ENCODE measurements at regions not wholly inside any gene's neighbourhood (a gene's known extent, or its start where the extent isn't known, plus 50 kb on each side); places are given as distances from the start of the nearest gene placed in this dataset.
"Not testable (repeated sequence)": the region's sequence is repeated elsewhere in the genome, so short reads cannot be mapped to it uniquely, and the experiment has no call there.

DNA sequence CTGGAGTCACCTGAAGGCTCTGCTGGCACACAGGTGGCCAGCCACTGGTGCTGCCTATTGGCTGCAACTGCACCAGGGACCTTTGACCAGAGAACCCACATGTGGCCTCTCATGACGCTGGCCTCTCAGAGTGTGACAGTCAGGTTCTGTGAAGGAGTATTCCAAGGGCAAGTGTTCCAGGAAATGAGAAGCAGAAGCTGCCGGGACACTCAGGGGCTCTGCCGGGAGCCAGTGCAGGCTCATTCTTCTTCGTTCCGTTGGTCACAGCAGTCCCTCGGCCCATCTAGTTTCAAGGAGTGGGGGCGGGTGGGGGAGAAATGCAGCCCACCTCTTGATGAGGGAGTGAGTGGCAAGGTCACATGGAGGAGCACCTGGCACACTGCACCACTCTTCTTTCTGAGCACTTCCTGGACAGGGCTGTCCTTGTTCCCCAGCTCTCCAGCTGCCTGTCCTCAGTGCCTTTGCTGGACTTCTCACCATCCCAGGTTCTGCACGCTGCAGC is 237.5 kb downstream of the GADD45G start:
- DNase-seq (ENCODE audit: low read depth) = no peak

DNA sequence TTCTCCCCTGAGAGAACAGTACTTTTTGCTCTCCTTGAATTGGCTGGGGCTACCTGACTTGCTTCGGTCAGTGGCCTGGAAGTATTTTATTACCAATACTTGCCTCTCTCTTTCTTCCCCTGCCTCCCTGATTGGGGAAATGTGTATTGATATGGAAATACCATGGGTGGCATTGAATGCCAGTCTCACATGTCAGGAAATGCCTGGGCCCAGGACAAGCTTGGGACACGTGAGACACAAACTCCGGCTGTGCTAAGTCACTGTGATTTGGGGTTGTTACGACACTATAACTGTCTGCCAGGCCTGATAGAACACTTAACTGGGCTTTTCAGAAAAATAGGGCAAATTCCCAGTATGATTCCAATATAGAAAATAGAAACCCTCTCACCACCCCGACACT is 238.3 kb downstream of the GADD45G start:
- DNase-seq (ENCODE audit: low read depth) = no peak

DNA sequence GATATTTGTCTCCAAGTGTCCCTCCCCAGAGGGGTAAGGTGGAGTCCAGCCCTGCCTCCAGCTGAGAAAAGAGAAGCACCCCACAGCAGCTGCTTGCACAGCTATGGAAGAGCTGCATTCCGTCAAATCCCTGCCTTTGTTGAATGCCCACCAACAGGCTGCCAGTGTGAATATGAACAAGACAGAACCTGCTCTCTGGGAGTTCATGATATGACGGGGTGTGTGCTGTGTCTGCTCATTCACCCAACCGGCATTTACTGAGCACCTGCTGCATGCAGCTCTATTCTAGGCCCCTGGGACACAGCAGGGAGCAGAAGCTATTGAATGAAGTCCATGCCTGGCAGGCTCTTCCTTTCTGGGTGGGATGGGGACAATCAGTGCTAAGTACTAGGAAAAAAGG is 238.8 kb downstream of the GADD45G start:
- DNase-seq (ENCODE audit: low read depth) = no peak

DNA sequence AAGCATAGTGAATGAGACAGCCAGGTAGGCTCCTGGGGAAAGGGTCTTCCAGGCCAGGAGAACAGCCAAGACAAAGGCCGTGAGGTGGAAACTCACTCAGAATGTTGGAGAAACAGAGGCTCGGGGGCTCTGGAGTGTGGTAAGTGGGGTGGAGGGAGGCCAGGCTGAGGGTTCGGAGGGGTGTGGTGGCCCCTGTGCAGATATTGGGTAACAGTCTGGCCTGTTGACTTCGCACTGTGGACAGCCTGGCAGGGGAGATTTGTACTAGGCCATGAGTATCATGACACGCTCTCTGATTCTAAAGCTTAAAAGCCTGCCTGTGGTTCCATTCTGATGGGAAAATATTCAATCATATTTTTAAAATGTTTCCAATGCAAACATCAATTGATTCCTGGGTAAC is 239.3 kb downstream of the GADD45G start:
- no peak for DNase-seq (ENCODE audit: low read depth)

DNA sequence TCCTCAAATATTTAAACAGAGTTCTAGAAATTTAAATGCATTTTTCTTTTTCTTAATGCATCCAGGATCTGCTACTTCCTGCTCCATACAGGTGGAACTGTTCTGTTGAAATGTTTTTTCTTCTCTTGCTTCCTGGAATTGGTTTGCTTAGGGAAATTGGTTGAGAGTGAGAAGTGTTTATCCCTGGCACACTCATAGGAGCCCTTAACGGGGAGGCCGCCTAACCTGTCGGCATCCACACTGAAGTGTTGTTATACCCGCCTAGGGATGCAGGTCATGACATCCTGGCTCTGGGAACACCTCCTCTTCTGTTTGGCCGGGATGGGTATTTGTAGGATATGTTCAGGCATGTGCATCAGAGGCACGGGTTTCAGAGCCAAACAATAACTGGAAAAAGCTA is 239.7 kb downstream of the GADD45G start:
- DNase-seq (ENCODE audit: low read depth) = no peak

DNA sequence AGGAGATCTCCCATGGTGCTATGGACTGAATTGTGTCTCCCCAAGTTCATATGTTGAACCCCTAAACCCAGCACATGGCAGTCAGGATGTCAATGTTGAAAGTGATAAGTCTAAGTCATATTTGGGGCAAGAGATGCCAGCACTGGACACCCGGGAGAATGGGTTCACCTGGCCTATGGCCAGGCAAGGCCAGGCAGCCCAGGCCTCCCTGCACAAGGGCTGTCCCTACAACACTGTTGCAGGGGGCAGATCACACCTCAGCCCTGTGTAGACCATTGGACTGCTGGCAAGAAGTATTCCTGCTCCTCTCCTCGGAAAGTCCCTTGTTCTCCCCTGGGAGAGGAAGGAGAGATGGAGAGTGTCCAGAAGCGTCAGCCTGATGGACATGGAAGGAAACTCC is 240.5 kb downstream of the GADD45G start:
- DNase-seq (ENCODE audit: low read depth) = no peak

DNA sequence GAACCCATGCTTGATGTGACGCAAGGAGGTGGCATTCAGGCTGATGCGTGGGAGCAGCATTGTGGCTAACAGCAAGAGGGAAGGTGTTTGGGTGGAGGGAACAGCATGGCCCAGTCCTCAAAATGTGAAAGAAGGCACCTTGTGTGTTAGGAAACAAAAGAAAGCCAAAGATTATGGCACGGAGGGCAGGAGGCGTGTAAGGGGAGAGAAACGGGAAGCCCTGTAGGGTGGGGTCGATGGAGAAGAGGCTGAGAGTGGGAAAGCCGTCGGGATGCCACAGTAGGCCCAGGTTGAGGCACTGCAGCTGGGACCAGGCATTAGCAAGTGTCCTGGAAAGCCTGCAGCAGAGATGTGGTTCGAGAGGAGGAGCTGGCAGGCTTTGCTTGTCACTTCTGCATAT is 241.1 kb downstream of the GADD45G start:
- no peak for DNase-seq (ENCODE audit: low read depth)

DNA sequence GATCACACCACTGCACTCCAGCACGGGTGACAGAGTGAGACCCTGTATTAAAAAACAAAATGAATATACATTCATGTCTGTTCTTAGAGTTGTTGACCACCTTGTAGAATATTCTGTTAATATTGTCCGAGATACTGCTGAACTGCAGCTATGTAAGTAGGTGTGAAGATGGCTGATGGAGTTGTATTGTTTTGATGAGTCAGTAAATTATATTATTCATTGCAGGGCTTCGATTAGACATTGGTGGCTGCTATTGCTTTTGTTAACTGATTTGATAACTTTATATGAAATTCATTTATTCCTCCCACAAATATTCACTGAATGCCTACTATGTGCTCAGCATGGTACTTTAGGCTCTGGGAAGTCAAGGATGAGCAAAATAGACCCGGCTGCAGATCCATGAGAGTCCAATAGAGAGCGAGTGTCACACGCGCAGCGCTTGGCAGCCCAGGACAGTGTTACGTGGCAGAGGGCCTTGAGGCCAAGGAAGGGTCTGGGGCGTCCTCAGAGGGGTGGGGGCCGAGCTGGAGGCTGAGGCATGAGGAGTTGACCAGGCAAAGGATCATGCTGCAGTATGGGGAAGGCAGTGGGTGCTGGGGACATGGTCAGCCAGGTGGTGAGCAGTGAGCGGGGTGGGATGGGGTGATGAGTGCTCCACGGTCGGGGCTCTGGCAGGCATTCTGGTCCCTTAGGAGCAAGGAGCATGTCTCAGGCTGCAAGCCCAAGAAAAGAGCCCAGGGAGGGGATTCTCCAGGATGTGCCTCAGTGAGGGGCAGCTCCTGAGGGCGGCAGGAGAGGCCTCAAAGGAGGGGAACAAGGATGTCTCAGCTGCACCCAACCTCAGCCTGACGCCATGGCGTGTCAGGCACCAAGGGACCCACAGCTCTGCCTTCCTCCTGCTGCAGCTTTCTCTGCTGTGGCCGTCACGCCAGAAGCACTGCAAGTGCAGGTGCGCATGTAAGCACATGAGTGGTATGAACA is 243.5 kb downstream of the GADD45G start:
- no peak for DNase-seq (ENCODE audit: low read depth)

DNA sequence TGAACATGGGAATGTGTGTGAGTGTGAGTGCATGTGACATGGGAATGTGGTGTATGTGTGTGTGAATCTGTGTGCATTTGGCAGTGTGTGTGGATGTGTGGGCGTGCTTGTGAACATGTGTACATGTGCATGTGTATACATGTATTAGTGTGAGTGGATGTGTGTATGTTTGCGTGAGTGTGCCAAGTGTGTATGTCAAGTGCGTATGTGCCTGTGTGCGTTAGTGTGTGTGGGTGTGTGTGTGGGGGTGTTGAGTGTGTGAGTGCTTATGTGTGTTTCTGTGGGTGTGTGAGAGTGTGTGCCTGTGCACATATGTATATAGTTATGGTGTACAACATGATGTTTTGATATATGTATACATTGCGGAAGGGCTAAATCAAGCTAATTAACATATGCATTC is 244.3 kb downstream of the GADD45G start:
- DNase-seq (ENCODE audit: low read depth) = no peak

DNA sequence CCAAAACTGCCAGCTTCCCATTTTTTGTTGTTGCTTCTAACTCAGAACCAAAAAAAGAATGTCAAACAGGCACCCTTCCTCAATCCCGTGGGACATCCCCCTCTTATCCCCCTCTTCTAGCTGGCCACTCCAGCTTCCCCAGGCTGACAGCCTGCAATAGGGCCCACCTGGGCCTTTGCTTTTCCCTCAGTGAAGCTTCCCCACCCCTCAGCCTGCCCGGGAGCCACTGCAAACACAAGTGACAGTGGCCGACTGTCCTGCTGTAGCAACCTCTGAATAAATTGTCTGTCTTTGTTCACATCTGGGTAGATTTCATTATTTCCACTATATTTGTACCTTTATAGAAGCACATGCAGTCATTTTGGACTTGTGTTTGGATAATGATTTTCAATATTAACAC is 245.3 kb downstream of the GADD45G start:
- no peak for DNase-seq (ENCODE audit: low read depth)

DNA sequence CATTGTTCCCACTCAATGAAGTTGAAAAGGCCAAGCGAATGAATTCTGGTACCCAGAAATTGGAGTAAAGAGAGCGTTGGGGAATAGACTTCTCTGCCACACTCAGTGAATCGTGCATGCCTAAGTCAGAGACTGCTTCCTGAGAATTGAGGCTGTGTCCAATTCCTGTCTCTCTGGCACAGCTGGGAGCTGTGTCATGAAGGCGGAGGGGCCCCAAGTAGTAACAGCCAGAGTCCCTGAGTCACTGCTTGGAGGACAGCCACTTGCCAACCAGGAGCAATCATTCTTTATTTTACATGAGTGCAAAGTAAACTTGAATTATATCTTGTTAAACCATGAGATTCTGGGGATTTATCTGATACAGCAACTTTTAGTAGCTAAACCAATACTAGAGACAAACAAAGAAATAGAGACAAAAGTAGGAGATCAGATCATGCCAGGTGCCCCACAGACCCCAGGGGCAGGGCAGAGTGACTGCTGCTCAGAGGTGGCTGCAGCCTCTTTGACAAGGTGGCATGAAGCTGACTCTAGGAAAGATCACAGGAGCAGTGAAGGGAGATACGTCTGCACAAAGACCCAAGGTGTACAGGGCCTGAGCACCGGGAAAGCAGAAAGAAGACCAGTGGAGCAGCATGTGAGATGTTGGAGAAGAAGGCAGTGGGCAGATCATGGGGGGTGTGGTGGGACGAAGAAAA is 246.0 kb downstream of the GADD45G start:
- DNase-seq (ENCODE audit: low read depth) = no peak

DNA sequence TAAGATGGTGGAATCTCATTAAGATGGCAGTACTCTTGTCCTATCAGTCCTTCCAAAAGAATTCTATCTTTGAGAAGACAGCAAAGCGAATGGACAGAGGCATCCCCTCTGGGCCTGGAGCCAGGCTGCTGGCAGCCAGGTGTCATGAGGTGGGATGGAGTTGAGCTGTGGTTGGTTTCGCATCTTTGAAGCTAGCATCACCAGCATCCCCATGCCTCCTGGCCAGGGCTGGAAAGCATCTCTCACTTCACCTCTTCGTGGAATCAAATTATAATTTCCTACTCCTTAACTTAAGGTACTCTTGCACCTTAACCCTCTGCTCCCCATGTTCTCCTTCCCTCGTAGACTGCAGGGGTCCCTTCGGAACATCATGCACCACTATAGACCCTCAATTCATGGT is 248.3 kb downstream of the GADD45G start:
- DNase-seq (ENCODE audit: low read depth) = no peak

DNA sequence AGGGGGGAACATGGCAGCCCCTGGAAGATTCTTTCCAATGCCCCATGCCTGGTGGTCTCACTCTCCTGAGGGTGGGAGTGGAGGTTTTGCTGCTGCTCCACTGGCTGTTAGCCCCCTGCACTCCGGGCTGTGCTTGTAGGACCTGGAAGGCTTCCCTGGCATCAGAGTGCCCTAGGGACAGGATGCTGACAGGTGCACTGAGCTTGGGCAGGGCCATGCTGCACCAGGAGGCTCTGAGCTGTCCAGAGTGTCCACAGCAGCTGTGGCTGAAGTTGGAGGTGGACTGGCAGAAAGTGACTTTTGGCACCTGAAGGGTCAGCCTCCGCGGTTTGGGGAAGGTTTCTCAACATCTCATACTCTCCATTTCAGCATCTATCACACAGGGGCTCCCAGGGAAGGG is 249.1 kb downstream of the GADD45G start:
- DNase-seq (ENCODE audit: low read depth) = no peak

DNA sequence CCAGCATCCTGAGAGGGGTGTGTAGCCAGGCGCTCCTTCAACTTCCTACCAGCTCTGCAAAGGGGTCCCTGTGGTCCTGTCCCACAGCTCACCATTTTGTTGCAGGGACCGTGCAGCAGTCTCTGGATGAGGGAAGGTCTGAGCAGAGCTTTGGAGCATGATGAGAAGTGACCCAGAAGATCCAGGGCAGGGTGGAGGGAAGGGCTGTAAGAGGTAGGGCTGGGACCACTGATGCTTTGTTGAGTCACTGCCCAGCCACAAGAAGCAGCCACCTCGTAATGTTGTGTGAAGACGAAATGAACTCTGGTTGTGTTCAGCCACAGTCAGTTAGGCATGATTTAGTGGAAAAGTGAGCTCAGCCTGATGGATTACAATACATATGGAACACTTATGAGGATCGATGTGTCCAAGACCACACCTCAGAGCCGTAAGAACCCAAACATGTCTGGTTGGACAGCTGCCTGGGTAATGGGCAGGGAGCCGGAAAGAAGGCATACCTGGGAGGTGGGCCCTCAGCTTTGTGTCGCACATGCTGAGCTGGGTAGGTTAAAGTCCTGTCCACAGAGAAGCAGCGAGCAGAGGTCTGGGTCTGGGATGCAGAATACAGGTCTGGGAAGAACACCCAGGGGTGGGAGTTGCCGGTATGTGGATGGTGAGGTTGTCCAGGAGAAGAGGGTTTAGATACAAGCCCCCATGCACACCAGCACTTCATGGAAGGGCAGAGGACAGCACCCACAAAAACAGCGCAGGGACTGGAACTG is 250.1 kb downstream of the GADD45G start:
- no peak for DNase-seq (ENCODE audit: low read depth)

DNA sequence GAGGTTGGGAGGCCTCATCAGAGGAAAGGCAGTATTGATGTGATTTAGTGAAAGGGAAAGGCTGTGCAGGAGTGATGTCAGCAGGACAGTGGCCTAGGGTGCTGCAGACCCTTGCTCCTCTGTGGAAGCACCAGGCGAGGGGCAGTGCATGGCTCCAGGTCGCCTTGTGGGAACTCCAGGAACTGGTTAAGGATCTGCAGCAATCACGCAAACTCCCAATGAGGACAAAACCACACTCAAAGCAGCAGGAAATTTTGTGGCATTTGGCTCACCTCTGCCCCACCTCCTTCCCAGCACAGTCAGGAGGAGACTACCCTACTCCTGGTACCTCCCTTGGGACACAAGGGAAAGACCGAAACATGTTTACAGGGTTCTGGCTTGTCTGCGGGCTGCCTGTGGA is 251.5 kb downstream of the GADD45G start:
- DNase-seq (ENCODE audit: low read depth) = not testable (repeated sequence)

DNA sequence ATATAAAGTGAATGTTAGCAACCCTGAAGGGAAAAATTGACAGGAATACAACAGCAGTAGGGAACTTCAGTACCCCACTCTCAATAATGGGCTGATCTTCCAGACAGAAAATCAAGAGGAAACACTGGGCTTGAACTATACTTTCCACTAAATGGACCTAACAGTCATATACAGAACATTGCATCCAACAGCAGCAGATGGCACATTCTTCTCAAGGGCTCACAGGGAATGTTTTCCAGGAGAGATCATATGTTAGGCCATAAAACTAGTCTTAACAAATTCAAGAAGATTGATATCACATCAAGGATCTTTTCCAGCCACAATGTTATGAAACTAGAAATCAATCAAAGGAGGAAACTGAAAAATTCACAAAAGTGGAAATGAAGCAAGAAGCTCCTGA is 252.1 kb downstream of the GADD45G start:
- DNase-seq (ENCODE audit: low read depth) = not testable (repeated sequence)

DNA sequence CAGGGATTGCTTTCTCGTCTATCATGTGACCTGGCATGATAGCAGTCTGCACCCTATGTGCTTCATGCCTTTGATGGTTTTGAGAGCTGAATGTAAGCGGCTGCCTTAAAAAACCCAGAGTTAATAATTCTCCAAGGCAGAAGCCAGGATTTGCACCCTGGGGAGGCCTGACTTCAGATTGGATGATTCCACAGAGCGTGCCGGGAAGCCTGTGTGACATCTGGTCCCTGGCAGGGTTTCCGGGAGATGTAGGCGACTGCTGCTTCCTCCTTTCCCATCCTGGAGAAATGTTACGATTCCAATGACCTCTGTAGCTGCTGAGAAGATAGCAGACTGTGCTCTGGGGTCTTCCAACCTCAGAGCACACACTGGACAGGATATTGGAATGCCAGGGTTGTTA is 255.0 kb downstream of the GADD45G start:
- DNase-seq (ENCODE audit: low read depth) = not testable (repeated sequence)

DNA sequence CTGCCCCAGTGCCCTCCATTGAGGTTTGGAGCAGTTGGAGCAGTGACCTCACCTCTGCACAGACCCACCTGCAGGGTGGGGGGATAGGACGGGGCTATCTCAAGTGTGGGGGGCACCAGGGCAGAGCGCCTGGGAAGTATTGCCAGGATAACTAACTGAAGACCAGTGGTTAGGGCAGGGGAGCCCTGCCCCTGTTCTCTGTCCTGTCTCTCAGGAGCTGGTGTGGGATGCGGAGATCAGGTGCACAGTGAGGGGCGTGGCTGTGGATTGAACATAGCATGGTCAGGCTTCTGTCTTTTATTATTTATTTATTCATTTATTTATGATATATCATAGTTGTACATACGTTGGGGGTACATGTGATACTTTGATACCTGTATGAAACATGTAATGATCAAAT is 256.6 kb downstream of the GADD45G start:
- not testable (repeated sequence) for DNase-seq (ENCODE audit: low read depth)

DNA sequence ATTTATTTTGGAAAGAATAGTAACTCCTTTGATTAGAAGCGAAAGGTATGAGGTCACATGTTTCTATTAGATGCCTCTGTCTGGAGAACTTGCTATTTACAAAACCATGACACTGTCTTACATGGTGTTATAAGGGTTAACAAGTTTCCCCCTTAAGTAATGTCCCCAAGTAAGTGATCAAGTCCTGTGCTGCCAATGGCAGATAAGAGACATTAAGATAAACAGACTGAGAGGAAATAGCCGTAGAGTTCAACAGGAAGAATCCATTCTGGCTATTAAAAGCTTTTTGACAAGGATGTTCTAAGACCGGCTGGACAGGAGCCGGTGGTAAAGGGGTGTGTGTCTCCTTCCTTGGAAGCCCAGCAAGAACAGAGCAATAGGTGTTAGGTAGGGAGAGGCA is 257.5 kb downstream of the GADD45G start:
- no peak for DNase-seq (ENCODE audit: low read depth)

DNA sequence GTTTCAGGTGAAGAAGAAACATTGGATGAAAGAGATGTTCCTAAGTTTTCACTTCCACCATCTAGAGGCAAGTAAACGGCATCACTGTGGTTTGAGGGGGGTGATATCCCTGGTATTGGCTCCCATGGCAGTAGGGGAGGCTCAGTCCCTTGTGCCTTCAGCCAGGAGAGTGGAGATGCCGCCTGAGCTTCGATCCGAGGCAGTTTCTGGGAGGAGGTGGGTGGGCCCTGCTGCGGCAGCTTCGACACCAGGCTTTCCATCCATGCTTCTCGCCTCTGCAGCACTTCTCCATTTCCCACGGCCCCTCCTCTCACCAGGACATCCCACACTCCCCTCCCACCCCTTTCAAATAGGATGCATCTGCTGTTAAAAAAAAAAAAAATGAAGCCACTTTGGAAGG is 258.3 kb downstream of the GADD45G start:
- no peak for DNase-seq (ENCODE audit: low read depth)

DNA sequence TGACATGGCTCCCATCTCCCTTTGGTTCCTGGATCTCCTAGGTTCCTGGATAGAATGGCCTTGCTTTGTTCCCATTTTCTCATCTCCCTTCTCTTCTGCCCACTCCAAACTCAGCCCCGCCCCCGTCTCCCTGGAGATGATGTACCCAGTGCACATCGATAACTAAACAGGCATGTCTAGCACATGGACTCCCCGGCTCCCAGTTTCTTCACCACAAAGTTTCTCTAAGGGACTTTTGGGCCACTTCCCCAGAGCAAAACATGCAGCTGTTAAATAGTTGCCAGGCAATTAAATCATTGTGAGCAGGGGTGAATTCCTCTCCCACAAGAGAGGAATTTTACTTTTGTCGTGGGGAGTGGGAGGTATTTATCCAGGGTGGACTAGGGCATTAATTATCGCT is 259.0 kb downstream of the GADD45G start:
- no peak for DNase-seq (ENCODE audit: low read depth)

DNA sequence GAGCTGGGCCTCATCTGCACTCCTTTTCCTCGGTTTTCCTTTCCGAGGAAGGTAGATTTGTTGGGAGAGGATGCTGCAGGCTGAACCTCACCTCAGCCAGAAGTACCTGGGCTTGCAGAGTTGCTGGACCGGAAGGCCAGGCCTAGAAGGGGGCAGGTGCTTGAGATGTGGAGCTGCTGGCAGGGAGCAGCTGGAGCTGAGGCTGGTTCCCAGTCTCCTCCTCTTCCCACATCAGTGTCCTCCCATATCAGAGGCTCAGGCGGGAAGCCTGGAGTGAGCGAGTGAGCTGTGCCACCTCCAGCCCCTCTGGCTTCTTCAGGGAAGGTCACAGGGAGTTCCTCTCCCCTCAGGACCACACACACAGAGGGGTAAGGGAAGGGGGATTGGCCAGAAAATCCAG is 259.4 kb downstream of the GADD45G start:
- no peak for DNase-seq (ENCODE audit: low read depth)
